HEK293 (cell line): ENCODE measurements at regions not wholly inside any gene's neighbourhood (a gene's known extent, or its start where the extent isn't known, plus 50 kb on each side); places are given as distances from the start of the nearest gene placed in this dataset.

Experiments
- CTCF ChIA-PET: fragments of 350-600 bp; formaldehyde crosslinking; extraction: SDS; loops from one replicate; lab custom pipeline; 2021; ENCODE audit warnings: antibody characterized with exemption; lab: Yijun Ruan, JAX
- POLR2A ChIA-PET: fragments of 300-600 bp; formaldehyde crosslinking; extraction: SDS; loops from one replicate; lab custom pipeline; 2020; ENCODE audit warnings: antibody characterized with exemption, inconsistent platforms; lab: Yijun Ruan, JAX
- H3K27ac ChIP-seq: fragments of 200-500 bp; sonication (Bioruptor generic); 2 replicates; pipeline ENCODE4 v1.5.1; 2014; ENCODE audit warnings: low read depth, low read length, control low read depth, inconsistent platforms; ENCODE audit errors: extremely low read depth
- H3K36me3 ChIP-seq, 2 experiments: fragments of 200-500 bp in 1 of 2; sonication (Bioruptor generic) in 1 of 2; 1 replicate in 1 of 2; 2 replicates in 1 of 2; pipeline ENCODE4 v1.5.1; 2014 to 2017; ENCODE audit warnings: inconsistent platforms in 2 of 2, low read length in 2 of 2; ENCODE audit not compliant: control insufficient read depth in 2 of 2, insufficient read depth in 1 of 2
- H3K4me1 ChIP-seq: fragments of 200-500 bp; sonication (Bioruptor generic); 2 replicates; pipeline ENCODE4 v1.5.1; 2014; ENCODE audit warnings: mild to moderate bottlenecking, low read length, inconsistent platforms; ENCODE audit not compliant: control insufficient read depth, insufficient read depth
- H3K4me3 ChIP-seq: 2 replicates; pipeline ENCODE4 v1.5.1; 2011; ENCODE audit warnings: low read depth, mild to moderate bottlenecking, control low read depth, low read length, moderate library complexity
- H3K9me3 ChIP-seq: fragments of 200-500 bp; sonication (Bioruptor generic); 2 replicates; pipeline ENCODE4 v1.5.1; 2014; ENCODE audit warnings: low read depth, low read length, inconsistent platforms; ENCODE audit not compliant: control insufficient read depth, insufficient read depth
- BCL11B ChIP-seq: fragments of 450-650 bp; formaldehyde crosslinking; IDR thresholded peaks from 2 replicates; pipeline ENCODE4 v1.5.1; 2016; ENCODE audit warnings: low read depth, missing biosample characterization, missing genetic modification characterization
- HOXA7 ChIP-seq: sonication (generic); formaldehyde crosslinking; IDR thresholded peaks from 2 replicates; pipeline ENCODE4 v1.8.1; 2022; ENCODE audit warnings: missing genetic modification reagents, borderline replicate concordance
- HOXD13 ChIP-seq: sonication (generic); formaldehyde crosslinking; IDR thresholded peaks from 2 replicates; pipeline ENCODE4 v1.8.0; 2022; ENCODE audit warnings: missing genetic modification reagents, borderline replicate concordance
- KLF9 ChIP-seq: fragments of 450-650 bp; formaldehyde crosslinking; IDR thresholded peaks from 2 replicates; pipeline ENCODE4 v1.5.1; 2016; ENCODE audit warnings: missing biosample characterization, missing genetic modification characterization, low read depth
- MEIS1 ChIP-seq: sonication (generic); formaldehyde crosslinking; IDR thresholded peaks from 2 replicates; pipeline ENCODE4 v1.8.1; 2022; ENCODE audit warnings: missing genetic modification reagents, mild to moderate bottlenecking, borderline replicate concordance
- PRDM6 ChIP-seq: fragments of 450-650 bp; formaldehyde crosslinking; IDR thresholded peaks from 2 replicates; pipeline ENCODE4 v1.5.1; 2017; ENCODE audit warnings: missing biosample characterization, missing genetic modification characterization
- SCRT1 ChIP-seq: fragments of 450-650 bp; formaldehyde crosslinking; IDR thresholded peaks from 2 replicates; pipeline ENCODE4 v1.5.1; 2016; ENCODE audit warnings: missing biosample characterization, missing genetic modification characterization, borderline replicate concordance
- ZBTB1 ChIP-seq: fragments of 450-650 bp; formaldehyde crosslinking; IDR thresholded peaks from 2 replicates; pipeline ENCODE4 v1.5.1; 2016; ENCODE audit warnings: missing biosample characterization, missing genetic modification characterization
- ZBTB10 ChIP-seq: fragments of 450-650 bp; formaldehyde crosslinking; IDR thresholded peaks from 2 replicates; pipeline ENCODE4 v1.5.1; 2016; ENCODE audit warnings: missing biosample characterization, missing genetic modification characterization
- ZNF133 ChIP-seq: fragments of 450-650 bp; formaldehyde crosslinking; IDR thresholded peaks from 2 replicates; pipeline ENCODE4 v1.5.1; 2016; ENCODE audit warnings: missing biosample characterization, missing genetic modification characterization
- ZNF169 ChIP-seq: fragments of 450-650 bp; formaldehyde crosslinking; IDR thresholded peaks from 2 replicates; pipeline ENCODE4 v1.5.1; 2016; ENCODE audit warnings: missing biosample characterization, missing genetic modification characterization
- ZNF324 ChIP-seq: fragments of 450-650 bp; formaldehyde crosslinking; IDR thresholded peaks from 2 replicates; pipeline ENCODE4 v1.5.1; 2016; ENCODE audit warnings: missing biosample characterization, missing genetic modification characterization
- ZNF341 ChIP-seq: fragments of 450-650 bp; formaldehyde crosslinking; IDR thresholded peaks from 2 replicates; pipeline ENCODE4; 2016; ENCODE audit warnings: low read depth, missing biosample characterization, missing genetic modification characterization
- ZNF394 ChIP-seq: fragments of 450-650 bp; formaldehyde crosslinking; IDR thresholded peaks from 2 replicates; pipeline ENCODE4 v1.5.1; 2016; ENCODE audit warnings: missing biosample characterization, missing genetic modification characterization, mild to moderate bottlenecking, moderate library complexity, borderline replicate concordance
- ZNF426 ChIP-seq: fragments of 450-650 bp; formaldehyde crosslinking; IDR thresholded peaks from 2 replicates; pipeline ENCODE4 v1.5.1; 2017; ENCODE audit warnings: missing biosample characterization, missing genetic modification characterization, mild to moderate bottlenecking, inconsistent platforms, moderate library complexity
- ZNF48 ChIP-seq: fragments of 450-650 bp; formaldehyde crosslinking; IDR thresholded peaks from 2 replicates; pipeline ENCODE4 v1.5.1; 2016; ENCODE audit warnings: missing biosample characterization, missing genetic modification characterization
- ZNF549 ChIP-seq: fragments of 450-650 bp; IDR thresholded peaks from 2 replicates; pipeline ENCODE4 v1.5.1; 2018; ENCODE audit warnings: missing biosample characterization, missing genetic modification characterization, mild to moderate bottlenecking, inconsistent platforms, moderate library complexity
- ZNF610 ChIP-seq: fragments of 450-650 bp; formaldehyde crosslinking; IDR thresholded peaks from 2 replicates; pipeline ENCODE4 v1.5.1; 2016; ENCODE audit warnings: missing biosample characterization, missing genetic modification characterization, borderline replicate concordance
- ZNF76 ChIP-seq: fragments of 450-650 bp; formaldehyde crosslinking; IDR thresholded peaks from 2 replicates; pipeline ENCODE4; 2016; ENCODE audit warnings: low read depth, missing biosample characterization, missing genetic modification characterization, borderline replicate concordance
- ZNF776 ChIP-seq: fragments of 450-650 bp; formaldehyde crosslinking; IDR thresholded peaks from 2 replicates; pipeline ENCODE4 v1.5.0; 2017; ENCODE audit warnings: missing biosample characterization, missing genetic modification characterization, borderline replicate concordance
- ZNF792 ChIP-seq: fragments of 450-650 bp; formaldehyde crosslinking; IDR thresholded peaks from 2 replicates; pipeline ENCODE4 v1.5.1; 2016; ENCODE audit warnings: missing biosample characterization, missing genetic modification characterization
- TF ChIP-seq, protein P1 (sequence below): fragments of 450-650 bp; formaldehyde crosslinking; IDR thresholded peaks from 2 replicates; pipeline ENCODE4 v1.5.1; 2016; ENCODE audit warnings: missing biosample characterization, missing genetic modification characterization
- TF ChIP-seq, protein P2 (sequence below): IDR thresholded peaks from 2 replicates; pipeline ENCODE4 v1.6.1; 2011; ENCODE audit warnings: mild to moderate bottlenecking, low read depth, low read length, borderline replicate concordance
- TF ChIP-seq, protein P3 (sequence below): fragments of 450-650 bp; formaldehyde crosslinking; IDR thresholded peaks from 2 replicates; pipeline ENCODE4; 2016; ENCODE audit warnings: missing biosample characterization, missing genetic modification characterization
- TF ChIP-seq, protein P4 (sequence below): fragments of 450-650 bp; formaldehyde crosslinking; IDR thresholded peaks from 2 replicates; pipeline ENCODE4 v1.5.1; 2016; ENCODE audit warnings: missing biosample characterization, missing genetic modification characterization

DNA sequence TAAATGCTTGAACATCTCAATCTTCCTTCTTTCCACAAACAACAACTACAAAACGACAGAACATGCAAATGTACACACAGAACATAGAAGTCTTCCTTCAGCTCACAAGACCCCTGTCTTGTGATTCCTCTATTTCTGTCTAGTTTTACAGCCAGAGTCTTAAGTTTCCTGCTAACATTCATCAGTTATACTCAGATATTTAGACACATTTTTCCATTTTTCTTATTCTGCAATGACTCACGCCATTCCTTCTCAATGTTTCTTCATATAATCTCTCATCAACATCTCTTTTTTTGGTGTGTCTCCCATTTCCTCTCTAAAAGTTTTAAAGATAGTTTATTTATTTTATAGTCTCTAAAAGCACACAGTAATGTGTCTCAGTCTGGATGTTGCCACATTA is 1872.9 kb upstream of the PCDH20 start (continued):
- no peak for TF ChIP-seq MEIS1 (CRISPR knock-in tag)
- TF ChIP-seq KLF9 (tag by site-specific recombination): no peak
- TF ChIP-seq, protein P1, sequence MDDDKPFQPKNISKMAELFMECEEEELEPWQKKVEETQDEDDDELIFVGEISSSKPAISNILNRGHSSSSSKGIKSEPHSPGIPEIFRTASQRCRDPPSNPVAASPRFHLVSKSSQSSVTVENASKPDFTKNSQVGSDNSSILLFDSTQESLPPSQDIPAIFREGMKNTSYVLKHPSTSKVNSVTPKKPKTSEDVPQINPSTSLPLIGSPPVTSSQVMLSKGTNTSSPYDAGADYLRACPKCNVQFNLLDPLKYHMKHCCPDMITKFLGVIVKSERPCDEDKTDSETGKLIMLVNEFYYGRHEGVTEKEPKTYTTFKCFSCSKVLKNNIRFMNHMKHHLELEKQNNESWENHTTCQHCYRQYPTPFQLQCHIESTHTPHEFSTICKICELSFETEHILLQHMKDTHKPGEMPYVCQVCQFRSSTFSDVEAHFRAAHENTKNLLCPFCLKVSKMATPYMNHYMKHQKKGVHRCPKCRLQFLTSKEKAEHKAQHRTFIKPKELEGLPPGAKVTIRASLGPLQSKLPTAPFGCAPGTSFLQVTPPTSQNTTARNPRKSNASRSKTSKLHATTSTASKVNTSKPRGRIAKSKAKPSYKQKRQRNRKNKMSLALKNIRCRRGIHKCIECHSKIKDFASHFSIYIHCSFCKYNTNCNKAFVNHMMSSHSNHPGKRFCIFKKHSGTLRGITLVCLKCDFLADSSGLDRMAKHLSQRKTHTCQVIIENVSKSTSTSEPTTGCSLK: no peak
- TF ChIP-seq ZNF394: no peak
- no peak for TF ChIP-seq ZNF76 (tag by site-specific recombination)
- TF ChIP-seq PRDM6: no peak
- TF ChIP-seq ZNF48 (tag by site-specific recombination): no peak
- TF ChIP-seq ZBTB10 (tag by site-specific recombination): no peak

DNA sequence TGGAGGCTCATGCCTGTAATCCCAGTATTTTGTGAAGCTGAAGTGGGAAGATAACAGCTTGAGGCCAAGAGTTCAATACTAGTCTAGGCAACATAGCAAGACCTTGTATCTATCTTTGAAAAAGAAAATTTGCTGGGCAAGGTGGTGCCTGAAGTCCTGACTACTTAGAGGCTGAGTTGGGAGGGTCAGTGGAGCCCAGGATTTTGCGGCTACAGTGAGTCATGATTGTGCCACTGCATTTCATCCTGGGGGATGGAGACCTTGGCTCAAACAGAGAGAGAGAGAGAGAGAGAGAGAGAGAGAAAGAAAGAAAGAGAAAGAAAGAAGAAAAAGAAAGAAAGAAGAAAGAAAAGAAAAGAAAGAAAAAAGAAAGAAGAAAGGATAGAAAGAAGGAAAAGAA is 1872.3 kb upstream of the PCDH20 start:
- ChIA-PET CTCF (no interaction called here), POLR2A (no interaction called here)
- Histone ChIP-seq H3K36me3 (no peaks in the 10 kb centered on the region), H3K4me3 (no peak overlapping the region), H3K9me3 (no peaks in the 10 kb centered on the region), H3K27ac (no peak overlapping the region), H3K4me1 (no peaks in the 10 kb centered on the region)
- TF ChIP-seq SCRT1 (tag by site-specific recombination) (no peak), ZNF341 (tag by site-specific recombination) (no peak), ZNF792 (no peak), ZNF610 (no peak), ZNF776 (tag by site-specific recombination) (no peak), ZBTB1 (no peak), HOXD13 (CRISPR knock-in tag) (no peak), BCL11B (tag by site-specific recombination) (no peak), ZNF426 (tag by site-specific recombination) (no peak), ZNF48 (tag by site-specific recombination) (no peak), ZNF324 (tag by site-specific recombination) (no peak), ZNF549 (no peak), ZNF169 (tag by site-specific recombination) (no peak), HOXA7 (CRISPR knock-in tag) (no peak), KLF9 (tag by site-specific recombination) (no peak), ZNF133 (tag by site-specific recombination) (no peak)
- TF ChIP-seq, protein P2, sequence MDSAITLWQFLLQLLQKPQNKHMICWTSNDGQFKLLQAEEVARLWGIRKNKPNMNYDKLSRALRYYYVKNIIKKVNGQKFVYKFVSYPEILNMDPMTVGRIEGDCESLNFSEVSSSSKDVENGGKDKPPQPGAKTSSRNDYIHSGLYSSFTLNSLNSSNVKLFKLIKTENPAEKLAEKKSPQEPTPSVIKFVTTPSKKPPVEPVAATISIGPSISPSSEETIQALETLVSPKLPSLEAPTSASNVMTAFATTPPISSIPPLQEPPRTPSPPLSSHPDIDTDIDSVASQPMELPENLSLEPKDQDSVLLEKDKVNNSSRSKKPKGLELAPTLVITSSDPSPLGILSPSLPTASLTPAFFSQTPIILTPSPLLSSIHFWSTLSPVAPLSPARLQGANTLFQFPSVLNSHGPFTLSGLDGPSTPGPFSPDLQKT: no peak
- TF ChIP-seq, protein P3, sequence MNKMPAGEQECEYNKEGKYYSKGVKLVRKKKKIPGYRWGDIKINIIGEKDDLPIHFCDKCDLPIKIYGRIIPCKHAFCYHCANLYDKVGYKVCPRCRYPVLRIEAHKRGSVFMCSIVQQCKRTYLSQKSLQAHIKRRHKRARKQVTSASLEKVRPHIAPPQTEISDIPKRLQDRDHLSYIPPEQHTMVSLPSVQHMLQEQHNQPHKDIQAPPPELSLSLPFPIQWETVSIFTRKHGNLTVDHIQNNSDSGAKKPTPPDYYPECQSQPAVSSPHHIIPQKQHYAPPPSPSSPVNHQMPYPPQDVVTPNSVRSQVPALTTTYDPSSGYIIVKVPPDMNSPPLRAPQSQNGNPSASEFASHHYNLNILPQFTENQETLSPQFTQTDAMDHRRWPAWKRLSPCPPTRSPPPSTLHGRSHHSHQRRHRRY (tag by site-specific recombination): no peak
- TF ChIP-seq, protein P4, sequence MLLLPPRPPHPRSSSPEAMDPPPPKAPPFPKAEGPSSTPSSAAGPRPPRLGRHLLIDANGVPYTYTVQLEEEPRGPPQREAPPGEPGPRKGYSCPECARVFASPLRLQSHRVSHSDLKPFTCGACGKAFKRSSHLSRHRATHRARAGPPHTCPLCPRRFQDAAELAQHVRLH (tag by site-specific recombination): no peak
